WTC11 (cell line): ENCODE measurements at regions not wholly inside any gene's neighbourhood (a gene's known extent, or its start where the extent isn't known, plus 50 kb on each side); places are given as distances from the start of the nearest gene placed in this dataset.

Source experiments
- ATAC-seq: fragments of 200-7000 bp; cut with Tn5 transposase; 2 replicates; pipeline ENCODE4 v1.10.0; 2021; ENCODE audit warnings: mild to moderate bottlenecking, moderate library complexity
- CTCF ChIA-PET: fragments of 300-600 bp; sonication (Branson Sonifier 250); formaldehyde crosslinking; loops from one replicate; lab custom pipeline; 2021; ENCODE audit warnings: antibody characterized with exemption; lab: Charles Lee
- POLR2A ChIA-PET: fragments of 350-600 bp; sonication (Branson Sonifier 250); formaldehyde crosslinking; loops from one replicate; lab custom pipeline; 2021; ENCODE audit warnings: antibody characterized with exemption; lab: Charles Lee
- DNase-seq: peaks from one replicate; pipeline ENCODE4 v3.0.0; 2021; ENCODE audit warnings: low spot score
- H3K27ac Mint-ChIP-seq: 2 replicates; pipeline ENCODE4 v1.8.0; 2021; ENCODE audit warnings: mixed read lengths
- H3K27me3 Mint-ChIP-seq: 2 replicates; pipeline ENCODE4 v1.8.0; 2021; ENCODE audit warnings: low read depth, mild to moderate bottlenecking, moderate library complexity, mixed read lengths
- H3K36me3 Mint-ChIP-seq: 2 replicates; pipeline ENCODE4 v1.8.0; 2021; ENCODE audit warnings: mixed read lengths
- H3K4me1 Mint-ChIP-seq: 2 replicates; pipeline ENCODE4 v1.8.0; 2022; ENCODE audit warnings: mixed read lengths
- H3K4me3 Mint-ChIP-seq: 2 replicates; pipeline ENCODE4 v1.8.0; 2021; ENCODE audit warnings: mild to moderate bottlenecking, moderate library complexity, mixed read lengths
- H3K9me3 Mint-ChIP-seq: 2 replicates; pipeline ENCODE4 v1.8.0; 2021; ENCODE audit warnings: mixed read lengths
- AR ChIP-seq: fragments of 250-450 bp; sonication (Bioruptor Pico); IDR thresholded peaks from 2 replicates; pipeline ENCODE4 v1.9.0; 2021; ENCODE audit warnings: mild to moderate bottlenecking
- CREM ChIP-seq: sonication (generic); formaldehyde crosslinking; IDR thresholded peaks from 2 replicates; pipeline ENCODE4 v1.8.1; 2022; ENCODE audit warnings: mild to moderate bottlenecking, missing genetic modification reagents, moderate library complexity
- ERG ChIP-seq: fragments of 250-450 bp; sonication (Bioruptor Pico); IDR thresholded peaks from 2 replicates; pipeline ENCODE4 v1.8.0; 2021; ENCODE audit warnings: mild to moderate bottlenecking
- ETV6 ChIP-seq: sonication (generic); formaldehyde crosslinking; IDR thresholded peaks from 2 replicates; pipeline ENCODE4 v1.8.1; 2022; ENCODE audit warnings: mild to moderate bottlenecking, missing genetic modification reagents
- GTF2I ChIP-seq: fragments of 250-450 bp; sonication (Bioruptor Pico); conservative IDR thresholded peaks from 2 replicates; pipeline ENCODE4 v1.4.0; 2021; ENCODE audit warnings: mild to moderate bottlenecking
- PREB ChIP-seq: sonication (generic); formaldehyde crosslinking; IDR thresholded peaks from 2 replicates; pipeline ENCODE4 v1.8.1; 2022; ENCODE audit warnings: mild to moderate bottlenecking, missing genetic modification reagents, moderate library complexity, borderline replicate concordance
- TEAD1 ChIP-seq: sonication (generic); formaldehyde crosslinking; IDR thresholded peaks from 2 replicates; pipeline ENCODE4 v1.8.0; 2022; ENCODE audit warnings: mild to moderate bottlenecking, missing genetic modification reagents
- USF2 ChIP-seq: sonication (generic); formaldehyde crosslinking; IDR thresholded peaks from 2 replicates; pipeline ENCODE4 v1.8.1; 2023; ENCODE audit warnings: mild to moderate bottlenecking, missing genetic modification reagents, moderate library complexity
- ZNF121 ChIP-seq: sonication (generic); formaldehyde crosslinking; IDR thresholded peaks from 2 replicates; pipeline ENCODE4 v1.8.0; 2023; ENCODE audit warnings: missing genetic modification reagents
- ZNF232 ChIP-seq: sonication (generic); formaldehyde crosslinking; IDR thresholded peaks from 2 replicates; pipeline ENCODE4 v1.8.0; 2022; ENCODE audit warnings: mild to moderate bottlenecking, missing genetic modification reagents
- ZNF281 ChIP-seq: sonication (generic); formaldehyde crosslinking; IDR thresholded peaks from 2 replicates; pipeline ENCODE4 v1.8.0; 2023; ENCODE audit warnings: mild to moderate bottlenecking, missing genetic modification reagents
- ZNF317 ChIP-seq: sonication (generic); formaldehyde crosslinking; IDR thresholded peaks from 2 replicates; pipeline ENCODE4 v1.8.1; 2023; ENCODE audit warnings: low read depth, mild to moderate bottlenecking, moderate library complexity, missing genetic modification reagents, borderline replicate concordance
- ZNF425 ChIP-seq: fragments of 250-450 bp; sonication (Bioruptor Pico); conservative IDR thresholded peaks from 2 replicates; pipeline ENCODE4 v1.9.0; 2021; ENCODE audit warnings: mild to moderate bottlenecking

- TF ChIP-seq ZNF121 (CRISPR knock-in tag), result no peak
- TF ChIP-seq USF2 (CRISPR knock-in tag), result no peak
- no peak for TF ChIP-seq AR (CRISPR knock-in tag)
- TF ChIP-seq ZNF317 (CRISPR knock-in tag), result no peak
Observed at GRCh38 chrX:69038188-69038587, 127.1 kb downstream of the PJA1 start (continued).

- no peak for TF ChIP-seq ZNF425 (CRISPR knock-in tag)
- no peak for TF ChIP-seq CREM (CRISPR knock-in tag)
- TF ChIP-seq ETV6 (CRISPR knock-in tag), result no peak
- no peak for TF ChIP-seq PREB (CRISPR knock-in tag)
- no peak for TF ChIP-seq AR (CRISPR knock-in tag)
- TF ChIP-seq ZNF281, result no peak
- no peak for TF ChIP-seq GTF2I (CRISPR knock-in tag)
- no peak for TF ChIP-seq ZNF232 (CRISPR knock-in tag)
- no peak for TF ChIP-seq ERG (CRISPR knock-in tag)
- no peak for TF ChIP-seq TEAD1 (CRISPR knock-in tag)
- Mint-ChIP-seq H3K4me3 (no peak overlapping the region), H3K4me1 (peaks cover 8% of the 10 kb centered on the region), H3K36me3 (no peaks in the 10 kb centered on the region), H3K9me3 (0 out of 2 replicates have a peak, but pooled peaks cover 4% of the 10 kb centered on the region), H3K27me3 (no peaks in the 10 kb centered on the region; the same call in 1 of the 2 replicates), H3K27ac (no peak overlapping the region)
- no peak for ATAC-seq
- CTCF ChIA-PET, result no interaction called here
- POLR2A ChIA-PET, result no interaction called here
- no peak for DNase-seq
Observed at GRCh38 chrX:69037786-69038185, 127.5 kb downstream of the PJA1 start.
